ENCODE measurements at regions not wholly inside any gene's neighbourhood (a gene's known extent, or its start where the extent isn't known, plus 50 kb on each side); places are given as distances from the start of the nearest gene placed in this dataset.
"Not testable (repeated sequence)": the region's sequence is repeated elsewhere in the genome, so short reads cannot be mapped to it uniquely, and the experiment has no call there.

- not testable (repeated sequence) for DNase-seq
Observed at GRCh38 chr14:86064595-86064994, 534.7 kb downstream of the FLRT2 start.

GRCh38 chr14:86057018-86057667 lies 527.2 kb downstream of the FLRT2 start:
- no peak for DNase-seq

- no peak for DNase-seq
Observed at GRCh38 chr14:86055512-86056075, 525.6 kb downstream of the FLRT2 start.

- DNase-seq: no peak
Observed at GRCh38 chr14:86052868-86053267, 522.9 kb downstream of the FLRT2 start.

- no peak for DNase-seq
Observed at GRCh38 chr14:86050757-86051156, 520.8 kb downstream of the FLRT2 start.

- DNase-seq: no peak
Observed at GRCh38 chr14:86050072-86050683, 520.2 kb downstream of the FLRT2 start.

- DNase-seq: no peak
Observed at GRCh38 chr14:86039176-86039575, 509.2 kb downstream of the FLRT2 start.

GRCh38 chr14:86038387-86039042 lies 508.6 kb downstream of the FLRT2 start:
- DNase-seq: peak in 1 of 2 donors; percentile 27

- no peak for DNase-seq
Observed at GRCh38 chr14:86035882-86036281, 505.9 kb downstream of the FLRT2 start.

GRCh38 chr14:86027990-86028389 lies 498.0 kb downstream of the FLRT2 start:
- no peak for DNase-seq

- DNase-seq: no peak
Observed at GRCh38 chr14:86027144-86027543, 497.2 kb downstream of the FLRT2 start.

- DNase-seq: no peak
Observed at GRCh38 chr14:86022031-86022629, 492.2 kb downstream of the FLRT2 start.

GRCh38 chr14:86020841-86021240 lies 490.9 kb downstream of the FLRT2 start:
- DNase-seq: no peak

- no peak for DNase-seq
Observed at GRCh38 chr14:86015941-86016340, 486.0 kb downstream of the FLRT2 start.

GRCh38 chr14:86015511-86015910 lies 485.6 kb downstream of the FLRT2 start:
- DNase-seq: no peak

GRCh38 chr14:86013641-86014040 lies 483.7 kb downstream of the FLRT2 start:
- peak; percentile 54 to 56 for DNase-seq

GRCh38 chr14:86012461-86012860 lies 482.5 kb downstream of the FLRT2 start:
- peak; percentile 31 to 47 for DNase-seq

GRCh38 chr14:86003998-86004397 lies 474.1 kb downstream of the FLRT2 start:
- DNase-seq: no peak

- no peak for DNase-seq
Observed at GRCh38 chr14:85996551-85996950, 466.6 kb downstream of the FLRT2 start.

GRCh38 chr14:85991156-85991555 lies 461.2 kb downstream of the FLRT2 start:
- no peak for DNase-seq

- DNase-seq: no peak
Observed at GRCh38 chr14:85987907-85988306, 458.0 kb downstream of the FLRT2 start.

GRCh38 chr14:85987292-85987691 lies 457.3 kb downstream of the FLRT2 start:
- DNase-seq: no peak

Measured in right lung (tissue), 2 donors.